AML-193 (cell line): ENCODE measurements at regions not wholly inside any gene's neighbourhood (a gene's known extent, or its start where the extent isn't known, plus 50 kb on each side); places are given as distances from the start of the nearest gene placed in this dataset.
"Not testable (repeated sequence)": the region's sequence is repeated elsewhere in the genome, so short reads cannot be mapped to it uniquely, and the experiment has no call there.

ENCODE experiments used
- DNase-seq, 2 experiments: peaks; one replicate each; lab custom pipeline; 2025; lab: John Stamatoyannopoulos, UW

GRCh38 chr10:84571146-84571545 is 242.8 kb downstream of the CCSER2 start:
- no peak for DNase-seq

- DNase-seq, result no peak
Observed at GRCh38 chr10:84574102-84574501, 245.7 kb downstream of the CCSER2 start.

GRCh38 chr10:84581976-84582375 is 253.6 kb downstream of the CCSER2 start:
- no peak for DNase-seq

- DNase-seq, result no peak
Observed at GRCh38 chr10:84583501-84583900, 255.1 kb downstream of the CCSER2 start.

GRCh38 chr10:84587789-84588188 is 259.4 kb downstream of the CCSER2 start:
- DNase-seq, result no peak

GRCh38 chr10:84588426-84588825 is 260.0 kb downstream of the CCSER2 start:
- DNase-seq, result no peak

GRCh38 chr10:84588971-84589370 is 260.6 kb downstream of the CCSER2 start:
- no peak for DNase-seq

- DNase-seq, result no peak
Observed at GRCh38 chr10:84589526-84590205, 261.3 kb downstream of the CCSER2 start.

- no peak for DNase-seq
Observed at GRCh38 chr10:84590327-84591193, 262.2 kb downstream of the CCSER2 start.

- DNase-seq, result no peak
Observed at GRCh38 chr10:84593506-84593905, 265.1 kb downstream of the CCSER2 start.

- DNase-seq, result no peak
Observed at GRCh38 chr10:84596585-84596984, 268.2 kb downstream of the CCSER2 start.

GRCh38 chr10:84599254-84599653 is 270.9 kb downstream of the CCSER2 start:
- DNase-seq, result no peak

- no peak for DNase-seq
Observed at GRCh38 chr10:84600947-84601346, 272.6 kb downstream of the CCSER2 start.

- not testable (repeated sequence) for DNase-seq
Observed at GRCh38 chr10:84602543-84602942, 274.2 kb downstream of the CCSER2 start.

GRCh38 chr10:84603971-84604370 is 275.6 kb downstream of the CCSER2 start:
- no peak for DNase-seq

- no peak for DNase-seq
Observed at GRCh38 chr10:84605802-84606201, 277.4 kb downstream of the CCSER2 start.

- no peak for DNase-seq
Observed at GRCh38 chr10:84606428-84606827, 278.0 kb downstream of the CCSER2 start.

- DNase-seq, result no peak
Observed at GRCh38 chr10:84607044-84607443, 278.7 kb downstream of the CCSER2 start.

- no peak for DNase-seq
Observed at GRCh38 chr10:84607523-84607922, 279.1 kb downstream of the CCSER2 start.

GRCh38 chr10:84608126-84608525 is 279.7 kb downstream of the CCSER2 start:
- no peak for DNase-seq

GRCh38 chr10:84613336-84614021 is 285.1 kb downstream of the CCSER2 start:
- DNase-seq, result peak; percentile 0 to 1

- DNase-seq, result no peak
Observed at GRCh38 chr10:84626397-84627087, 298.2 kb downstream of the CCSER2 start.
